ENCODE measurements at regions not wholly inside any gene's neighbourhood (a gene's known extent, or its start where the extent isn't known, plus 50 kb on each side); places are given as distances from the start of the nearest gene placed in this dataset.

- Histone ChIP-seq H3K9me2 (no peaks in the 10 kb centered on the region), H3K9me3 (no peaks in the 10 kb centered on the region), H3K79me2 (ENCODE audit: insufficient read depth) (no peaks in the 10 kb centered on the region), H3K27ac (ENCODE audit: low read depth in 2 of 2, low read length in 1 of 2) (no peak overlapping the region), H3K36me3 (replicated peaks in 1 of 2; ENCODE audit: control insufficient read depth in 1 of 2, insufficient read depth in 2 of 2, low read length in 1 of 2) (no peaks in the 10 kb centered on the region), H3K4me1 (ENCODE audit: control insufficient read depth in 1 of 2, insufficient read depth in 2 of 2, low read depth in 1 of 2, low read length in 1 of 2) (no peaks in the 10 kb centered on the region), H4K20me1 (ENCODE audit: insufficient read depth) (no peaks in the 10 kb centered on the region), H3F3A (replicated peaks; ENCODE audit: insufficient read depth) (no peaks in the 10 kb centered on the region), H2AFZ (ENCODE audit: low read depth) (no peak overlapping the region), H3K9ac (no peak overlapping the region), H3K4me3 (ENCODE audit: low read depth in 2 of 2, low read length in 1 of 2) (no peak overlapping the region), H3K4me2 (no peak overlapping the region), H3K27me3 (ENCODE audit: insufficient read depth) (no peaks in the 10 kb centered on the region)
- DNase-seq: no peak
- POLR2A ChIA-PET: no interaction called here
- TF ChIP-seq ELF1 (IDR thresholded peaks at IDR 0.05) (no peak), RXRA (IDR thresholded peaks at IDR 0.05; ENCODE audit: borderline replicate concordance, low read depth) (no peak), FOXJ3 (CRISPR knock-in tag; IDR thresholded peaks at IDR 0.05) (no peak), MAX (IDR thresholded peaks at IDR 0.05; ENCODE audit: low read depth) (no peak), NFIC (IDR thresholded peaks at IDR 0.05; ENCODE audit: borderline replicate concordance) (no peak), USF2 (IDR thresholded peaks at IDR 0.05; ENCODE audit: borderline replicate concordance, low read depth, low read length) (no peak), NRF1 (IDR thresholded peaks at IDR 0.05; ENCODE audit: low read depth, low read length) (no peak), YY1 (IDR thresholded peaks at IDR 0.05; ENCODE audit: low read depth) (no peak), PBX3 (IDR thresholded peaks at IDR 0.05) (no peak), TEAD4 (IDR thresholded peaks at IDR 0.05; ENCODE audit: borderline replicate concordance, insufficient read depth) (no peak), FOSL2 (IDR thresholded peaks at IDR 0.05; ENCODE audit: borderline replicate concordance, low read depth) (no peak), EP300 (IDR thresholded peaks at IDR 0.05; ENCODE audit: borderline replicate concordance in 1 of 2, low read depth in 1 of 2, low read length in 1 of 2) (no peak), REST (IDR thresholded peaks at IDR 0.05; ENCODE audit: low read depth, low read length) (no peak), MEF2A (IDR thresholded peaks at IDR 0.05; ENCODE audit: borderline replicate concordance, low read depth) (no peak), RFX5 (IDR thresholded peaks at IDR 0.05; ENCODE audit: low read length) (no peak), SMC3 (IDR thresholded peaks at IDR 0.05; ENCODE audit: low read depth, low read length) (no peak), USF1 (IDR thresholded peaks at IDR 0.05; ENCODE audit: borderline replicate concordance, low read depth) (no peak), MXI1 (IDR thresholded peaks at IDR 0.05; ENCODE audit: low read depth, low read length) (no peak), CTCF (IDR thresholded peaks at IDR 0.05) (no peak), POLR2AphosphoS5 (IDR thresholded peaks at IDR 0.05; ENCODE audit: low read depth, low read length) (no peak)
- CTCF ChIA-PET: no interaction called here
Observed at GRCh38 chr14:98404811-98405210, 867.2 kb downstream of the BCL11B start.

Measured in SK-N-SH (cell line).